Fibroblast of skin of left quadriceps (primary cell): ENCODE measurements at regions not wholly inside any gene's neighbourhood (a gene's known extent, or its start where the extent isn't known, plus 50 kb on each side); places are given as distances from the start of the nearest gene placed in this dataset.
"Not testable (repeated sequence)": the region's sequence is repeated elsewhere in the genome, so short reads cannot be mapped to it uniquely, and the experiment has no call there.

Source experiments
- DNase-seq, 2 experiments: peaks; one replicate each; pipeline ENCODE4 v3.0.0-alpha.2; 2013; ENCODE audit warnings: low read depth in 2 of 2

DNA sequence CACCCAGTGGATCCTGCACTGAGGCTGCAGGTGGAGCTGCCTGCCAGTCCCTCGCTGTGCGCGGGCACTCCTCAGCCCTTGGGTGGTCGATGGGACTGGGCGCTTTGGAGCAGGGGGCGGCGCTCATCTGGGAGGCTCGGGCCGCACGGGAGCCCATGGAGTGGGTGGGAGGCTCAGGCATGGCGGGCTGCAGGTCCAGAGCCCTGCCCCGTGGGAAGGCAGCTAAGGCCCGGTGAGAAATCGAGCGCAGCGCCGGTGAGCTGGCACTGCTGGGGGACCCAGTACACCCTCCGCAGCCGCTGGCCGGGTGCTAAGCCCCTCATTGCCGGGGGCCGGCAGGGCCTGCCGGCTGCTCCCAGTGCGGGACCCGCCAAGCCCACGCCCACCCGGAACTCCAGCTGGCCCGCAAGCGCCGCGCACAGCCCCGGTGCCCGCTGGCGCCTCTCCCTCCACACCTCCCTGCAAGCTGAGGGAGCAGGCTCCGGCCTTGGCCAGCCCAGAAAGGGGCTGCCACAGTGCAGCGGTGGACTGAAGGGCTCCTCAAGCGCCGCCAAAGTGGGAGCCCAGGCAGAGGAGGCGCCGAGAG is 1636.5 kb downstream of the BRINP3 start:
- DNase-seq, result not testable (repeated sequence)

DNA sequence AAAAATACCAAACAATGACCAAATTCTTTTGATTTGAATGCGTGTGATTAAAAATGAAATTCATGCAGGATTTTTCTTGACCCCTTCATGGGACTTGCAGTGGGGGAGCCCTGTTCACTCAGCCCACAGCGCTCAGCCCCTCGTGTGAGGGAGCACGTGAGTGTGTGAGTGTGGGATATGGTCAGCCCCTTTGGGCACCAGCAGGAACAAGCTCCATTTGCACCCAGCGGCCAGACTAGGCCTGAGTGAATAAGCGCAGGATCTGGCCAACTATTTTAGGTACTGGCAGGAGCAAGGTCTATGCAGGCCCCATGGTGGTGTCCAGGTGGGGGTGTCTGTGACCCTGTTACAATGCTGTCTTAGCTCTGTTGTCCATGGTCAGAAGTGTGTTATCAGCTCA is 1631.2 kb downstream of the BRINP3 start:
- no peak for DNase-seq

DNA sequence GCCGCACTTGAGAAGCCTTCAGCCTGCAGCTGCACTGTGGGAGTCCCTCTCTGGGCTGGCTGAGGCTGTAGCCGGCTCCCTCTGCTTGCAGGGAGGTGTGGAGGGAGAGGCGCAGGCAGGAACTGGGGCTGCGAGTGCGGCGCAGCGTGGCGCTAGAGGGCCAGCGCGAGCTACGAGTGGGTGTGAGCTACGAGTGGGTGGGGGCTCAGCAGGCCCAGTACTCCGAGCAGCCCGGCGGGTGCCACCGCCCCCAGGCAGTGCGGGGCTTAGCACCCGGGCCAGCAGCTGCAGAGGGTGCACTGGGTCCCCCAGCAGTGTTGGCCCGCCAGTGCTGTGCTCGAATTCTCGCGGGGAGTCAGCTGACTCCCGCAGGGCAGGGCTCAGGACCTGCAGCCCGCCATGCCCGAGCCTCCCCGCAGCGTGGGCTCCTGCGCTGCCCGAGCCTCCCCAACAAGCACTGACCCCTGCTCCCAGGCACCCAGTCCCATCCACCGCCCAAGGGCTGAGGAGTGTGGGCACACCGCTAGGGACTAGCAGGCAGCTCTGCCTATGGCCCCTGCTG is 1620.1 kb downstream of the BRINP3 start:
- no peak for DNase-seq

DNA sequence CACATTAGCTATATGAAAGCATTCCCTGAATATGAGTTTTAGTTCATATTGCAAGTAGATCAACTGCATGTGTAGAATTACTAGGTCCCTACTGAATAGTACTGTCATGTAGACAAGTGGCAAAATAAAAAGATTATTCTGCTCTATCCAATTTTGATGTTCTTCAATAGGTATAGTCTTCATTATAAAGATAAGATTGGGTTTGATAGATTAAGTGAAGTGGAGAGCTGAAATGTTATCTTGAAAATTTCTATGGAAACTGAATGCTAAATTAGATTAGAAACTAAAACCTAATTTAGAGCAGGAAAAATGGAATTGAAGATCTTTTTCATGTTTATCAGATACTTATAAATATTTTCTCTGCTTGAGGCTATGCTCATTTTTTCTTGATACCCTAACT is 1610.0 kb downstream of the BRINP3 start:
- DNase-seq, result no peak

DNA sequence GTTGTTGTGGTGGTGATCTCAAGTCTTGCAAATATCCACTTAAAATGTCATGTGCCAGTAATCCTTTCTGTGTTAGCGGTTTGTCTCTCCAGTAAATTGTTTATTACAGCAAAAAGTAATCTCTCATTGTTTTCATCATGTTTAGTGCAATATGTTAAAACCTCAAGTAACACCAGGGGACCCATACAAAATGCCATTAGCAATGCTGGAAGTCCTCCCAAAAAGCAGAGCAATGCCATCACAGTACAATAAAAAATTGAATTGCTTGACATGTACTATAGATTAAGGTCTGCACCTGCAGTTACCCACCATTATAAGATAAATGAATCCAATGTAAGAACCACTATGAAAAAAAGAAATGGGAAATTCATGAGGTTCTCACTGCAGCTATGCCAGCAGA is 1606.5 kb downstream of the BRINP3 start:
- DNase-seq, result no peak

DNA sequence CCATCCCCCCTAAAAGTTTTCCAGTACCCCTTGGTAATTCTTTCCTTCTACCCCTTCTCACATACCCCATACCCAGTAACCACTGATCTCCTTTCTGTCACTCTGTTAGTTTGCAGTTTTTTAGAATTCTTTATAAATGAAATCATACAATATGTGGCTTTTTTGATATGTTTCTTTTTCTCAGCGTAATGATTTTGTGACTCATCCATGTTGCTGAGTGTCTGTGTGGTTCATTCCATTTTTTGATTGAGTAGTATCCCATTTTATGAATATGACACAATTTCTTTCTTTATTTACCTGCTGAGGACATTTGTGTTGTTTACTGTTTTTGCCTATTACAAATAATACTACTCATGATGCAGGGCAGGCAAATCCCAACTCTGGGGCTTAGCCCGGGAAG is 1605.3 kb downstream of the BRINP3 start:
- DNase-seq, result no peak

DNA sequence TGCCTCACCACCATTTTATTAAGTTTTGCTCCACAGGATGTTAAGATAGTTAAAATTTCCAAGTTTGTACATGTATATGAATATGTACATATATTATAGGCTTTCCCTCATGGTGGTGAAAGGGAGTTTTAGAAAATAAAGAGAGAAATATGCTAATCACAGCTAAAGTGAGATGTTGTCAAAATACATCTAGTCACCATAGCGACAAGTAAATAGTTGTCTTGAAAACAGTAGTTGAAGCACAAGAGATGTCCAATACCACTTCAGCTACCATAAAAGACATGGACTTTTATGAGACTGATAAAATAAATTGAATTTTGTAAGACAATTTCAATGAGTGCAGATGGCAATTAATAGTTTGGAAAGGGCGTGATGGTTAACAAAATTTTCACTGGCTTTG is 1600.0 kb downstream of the BRINP3 start:
- DNase-seq, result no peak

DNA sequence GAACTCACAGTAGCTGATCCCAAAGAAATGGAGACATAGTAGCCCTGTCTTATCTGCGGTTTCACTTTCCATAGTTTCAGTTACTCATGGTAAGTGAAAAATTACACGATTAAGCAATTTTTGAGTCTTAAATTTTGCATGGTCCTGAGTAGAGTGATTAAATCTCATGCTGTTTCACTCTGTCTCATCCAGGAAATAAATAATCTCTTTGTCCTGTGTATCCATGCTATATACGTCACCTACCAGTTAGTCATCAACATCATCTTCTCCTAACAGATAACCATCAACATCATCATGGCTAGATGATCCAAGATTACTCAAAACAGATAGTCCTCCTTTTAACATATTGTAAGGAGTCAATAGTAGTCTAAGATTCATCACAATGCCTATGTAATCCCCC is 1589.3 kb downstream of the BRINP3 start:
- no peak for DNase-seq

DNA sequence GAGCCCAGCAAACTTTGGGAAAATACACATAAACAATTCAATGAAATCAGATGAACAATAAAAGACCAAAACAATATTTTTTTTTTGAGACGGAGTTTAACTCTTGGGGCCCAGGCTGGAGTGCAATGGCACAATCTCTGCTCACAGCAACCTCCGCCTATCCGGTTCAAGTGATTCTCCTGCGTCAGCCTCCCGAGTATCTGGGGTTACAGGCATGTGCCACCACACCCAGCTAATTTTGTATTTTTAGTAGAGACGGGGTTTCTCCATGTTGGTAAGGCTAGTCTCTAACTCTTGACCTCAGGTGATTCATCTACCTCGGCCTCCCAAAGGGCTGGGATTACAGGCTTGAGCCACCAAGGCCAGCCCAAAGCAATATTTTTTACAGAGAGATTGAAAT is 1588.5 kb downstream of the BRINP3 start:
- no peak for DNase-seq

DNA sequence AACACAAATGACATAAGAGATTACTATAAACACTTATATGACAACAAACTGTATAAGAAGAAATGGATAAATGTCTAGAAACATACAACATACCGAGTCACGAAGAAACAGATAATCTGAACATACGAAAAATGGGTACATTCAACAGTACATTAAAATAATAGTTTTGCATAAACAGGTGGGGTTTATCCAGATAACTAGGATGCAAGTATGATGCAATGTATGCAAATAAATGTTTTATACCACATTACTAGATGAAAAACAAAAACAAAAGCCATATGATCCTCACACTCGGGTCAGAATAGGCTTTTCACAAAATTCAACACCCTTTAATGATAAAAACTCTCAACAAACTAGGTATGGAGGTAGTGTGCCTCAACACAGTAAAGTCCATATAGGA is 1585.7 kb downstream of the BRINP3 start:
- DNase-seq, result no peak

DNA sequence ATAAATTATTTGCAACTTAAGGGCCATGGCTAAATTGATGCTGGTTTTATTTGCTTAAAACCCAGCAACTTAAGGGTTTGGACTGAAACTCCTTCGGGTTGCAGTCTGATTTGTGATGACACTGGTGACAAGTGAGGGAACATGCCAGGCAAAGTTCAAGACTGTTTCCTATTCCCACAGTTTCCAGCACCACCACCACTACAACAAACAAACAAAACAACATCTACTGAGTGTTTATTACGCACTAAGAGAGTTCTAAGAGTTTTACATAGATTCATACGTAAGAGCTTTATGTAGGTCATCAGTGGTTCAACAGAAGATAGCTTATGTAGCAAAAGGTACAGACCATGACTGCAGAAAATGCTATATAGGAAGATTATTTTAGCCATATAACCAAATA is 1582.1 kb downstream of the BRINP3 start:
- DNase-seq, result no peak

DNA sequence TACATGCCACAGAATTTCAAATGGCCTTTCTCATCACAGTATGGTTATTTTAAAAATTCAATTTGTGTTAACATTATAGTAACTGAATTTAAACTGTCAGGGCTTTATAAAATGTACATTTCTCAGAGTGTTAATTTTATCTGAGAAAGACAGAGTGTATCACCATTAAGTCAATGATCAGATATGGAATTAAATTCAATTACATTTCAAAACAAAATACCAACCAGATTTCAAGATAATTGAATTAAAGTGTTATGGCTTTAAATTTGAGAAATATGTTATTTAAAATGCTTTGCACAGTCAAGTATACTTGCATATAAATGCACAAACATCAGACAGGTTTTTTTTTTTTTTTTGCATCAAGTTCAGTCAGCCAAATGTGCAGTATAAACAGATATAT is 1574.4 kb downstream of the BRINP3 start:
- DNase-seq, result no peak

DNA sequence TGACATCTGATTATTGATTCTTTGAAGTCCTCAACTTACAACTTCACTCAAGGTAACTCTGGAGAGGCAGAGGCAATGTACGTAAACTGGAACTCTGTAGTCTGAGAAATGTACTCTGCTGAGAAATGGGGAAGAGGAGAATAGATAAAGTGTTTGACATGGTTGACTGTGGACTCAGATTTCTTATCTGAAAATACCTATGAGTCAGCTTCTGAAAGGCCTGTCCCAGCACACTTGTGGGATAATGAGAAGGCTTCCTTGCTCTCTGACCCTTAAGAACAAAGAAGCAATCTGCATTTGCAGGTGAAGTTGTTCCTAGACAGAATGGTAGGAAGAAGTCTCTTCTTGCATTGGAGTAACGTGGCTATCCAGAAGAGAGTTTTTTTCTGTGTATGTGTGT is 1573.5 kb downstream of the BRINP3 start:
- DNase-seq, result no peak

DNA sequence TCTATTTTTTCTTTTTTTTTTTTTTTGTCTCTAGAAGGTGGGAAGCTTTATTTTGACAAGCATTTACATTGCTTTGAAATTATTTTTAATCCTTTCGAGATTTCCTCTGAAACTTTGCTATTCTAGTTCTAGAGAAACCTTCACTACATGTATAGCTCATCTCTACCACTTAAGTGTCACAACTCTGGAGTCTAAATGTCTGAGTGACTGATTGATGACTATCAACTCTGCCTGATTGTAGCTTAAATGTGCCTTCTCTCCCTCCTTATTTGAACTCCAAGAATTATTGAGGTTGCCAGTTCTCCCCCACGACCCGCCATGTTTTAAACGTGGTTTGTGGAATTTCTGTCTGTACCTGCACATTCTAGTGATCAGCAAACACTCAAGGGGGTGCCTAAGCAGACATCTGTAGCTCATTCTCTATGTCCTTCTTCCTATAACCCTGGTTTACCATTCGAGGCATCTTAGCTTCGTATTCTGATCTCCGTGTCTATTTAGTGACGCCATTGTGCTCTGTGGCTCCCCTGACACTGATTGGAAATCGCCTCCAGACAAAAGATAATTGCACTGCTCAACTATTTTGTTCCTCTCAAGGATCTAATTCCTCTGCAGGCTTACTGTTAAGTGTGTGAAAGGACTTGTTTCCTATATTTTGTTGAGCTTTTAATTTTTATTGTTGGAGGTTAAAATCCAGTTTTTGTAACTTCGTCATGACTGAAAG is 1570.6 kb downstream of the BRINP3 start:
- no peak for DNase-seq

DNA sequence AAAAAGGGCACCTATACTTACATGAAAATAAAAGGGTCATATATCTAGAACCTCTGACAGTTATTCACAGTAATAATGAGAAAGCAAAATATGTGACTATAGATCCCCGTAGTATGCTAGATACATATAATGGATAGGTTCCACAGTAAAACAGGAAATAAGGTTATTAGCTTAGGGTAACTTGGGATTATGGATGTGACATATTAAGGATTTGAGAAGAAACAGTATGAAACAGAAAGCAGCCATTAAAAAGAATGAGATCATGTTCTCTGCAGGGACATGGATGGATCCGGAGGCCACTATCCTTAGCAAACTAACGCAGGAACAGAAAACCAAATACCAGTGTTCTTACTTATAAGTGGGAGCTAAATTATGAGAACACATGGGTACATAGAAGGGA is 1547.3 kb downstream of the BRINP3 start:
- DNase-seq, result no peak

DNA sequence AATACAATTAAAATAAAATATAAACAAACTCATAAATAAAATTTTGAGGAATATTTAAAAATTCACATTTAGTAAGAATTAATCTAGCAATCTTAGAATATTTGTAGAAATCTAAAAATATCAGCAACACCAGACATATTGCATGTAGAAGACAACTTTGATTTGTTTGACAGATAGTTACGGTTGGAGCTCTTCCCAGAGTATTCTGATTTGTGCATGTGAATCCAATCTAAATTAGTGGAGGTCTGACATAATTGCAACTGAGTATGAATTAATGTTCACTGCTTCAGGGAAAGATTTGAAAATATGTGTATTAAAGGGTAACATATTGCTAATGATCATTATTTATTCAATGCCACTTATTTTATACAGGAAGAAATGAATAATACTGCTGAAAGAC is 1546.2 kb downstream of the BRINP3 start:
- no peak for DNase-seq

DNA sequence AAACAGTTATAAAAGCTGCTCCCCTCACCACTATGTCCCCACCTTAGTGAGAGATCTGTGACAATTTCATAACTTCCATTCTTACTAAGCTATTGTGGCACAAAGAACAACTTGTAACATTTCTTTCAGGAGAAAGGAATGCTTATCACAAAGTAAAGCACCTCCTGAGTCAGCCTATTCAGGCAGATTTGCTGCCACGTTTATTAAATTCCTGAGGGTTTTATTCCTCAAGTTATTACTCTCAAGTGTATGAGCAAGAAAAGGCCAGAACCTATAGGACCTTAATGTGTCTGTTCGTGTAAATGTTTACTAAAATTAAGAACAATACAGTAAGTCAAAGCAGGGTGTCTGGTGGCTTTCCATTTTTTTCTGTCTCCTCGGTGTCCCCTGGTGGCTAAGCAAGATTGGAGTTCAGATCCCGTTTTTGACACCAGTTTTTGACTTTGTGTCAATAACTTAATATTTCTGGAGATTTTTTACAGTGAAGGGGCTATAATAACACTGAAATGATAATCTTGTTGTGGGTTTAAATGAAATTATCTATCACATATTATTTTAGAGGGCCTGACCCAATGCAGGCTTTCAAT is 1539.6 kb downstream of the BRINP3 start:
- no peak for DNase-seq

DNA sequence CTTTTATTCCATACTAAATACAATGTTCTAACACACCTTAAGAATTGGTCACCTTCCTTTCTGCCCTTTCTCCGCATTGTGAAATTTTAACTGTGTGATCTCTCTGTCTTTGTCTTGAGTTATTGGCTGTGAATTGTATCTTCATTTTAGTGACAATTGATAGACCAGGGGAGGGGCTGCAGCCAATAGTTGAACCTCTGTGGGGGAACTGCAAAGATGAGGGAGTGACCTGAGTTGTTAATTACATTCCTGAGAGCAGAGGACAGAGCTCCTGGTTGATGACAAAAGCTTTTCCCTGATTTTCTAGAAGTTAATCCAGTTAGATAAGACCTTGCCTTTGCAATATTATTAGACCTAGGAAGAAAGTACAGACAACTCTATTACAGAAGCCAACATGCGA is 1535.7 kb downstream of the BRINP3 start:
- DNase-seq, result no peak

DNA sequence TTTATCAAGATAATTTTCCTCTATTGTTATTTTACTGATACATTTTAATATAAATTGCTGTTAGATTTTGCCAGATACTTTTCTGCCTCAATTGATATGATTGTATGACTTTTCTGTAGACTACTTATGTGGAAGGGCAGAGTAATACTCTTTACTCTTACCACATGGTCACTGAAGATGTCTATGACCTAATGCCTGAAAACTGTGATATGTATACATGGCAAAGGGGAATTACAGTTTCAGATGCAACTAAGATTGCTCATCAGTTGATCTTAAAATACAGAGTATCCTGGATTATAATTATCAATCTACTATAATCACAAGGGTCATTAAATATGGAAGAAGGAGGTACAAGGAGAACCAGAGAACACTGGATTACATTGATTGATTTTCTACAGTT is 1528.0 kb downstream of the BRINP3 start:
- DNase-seq, result no peak

DNA sequence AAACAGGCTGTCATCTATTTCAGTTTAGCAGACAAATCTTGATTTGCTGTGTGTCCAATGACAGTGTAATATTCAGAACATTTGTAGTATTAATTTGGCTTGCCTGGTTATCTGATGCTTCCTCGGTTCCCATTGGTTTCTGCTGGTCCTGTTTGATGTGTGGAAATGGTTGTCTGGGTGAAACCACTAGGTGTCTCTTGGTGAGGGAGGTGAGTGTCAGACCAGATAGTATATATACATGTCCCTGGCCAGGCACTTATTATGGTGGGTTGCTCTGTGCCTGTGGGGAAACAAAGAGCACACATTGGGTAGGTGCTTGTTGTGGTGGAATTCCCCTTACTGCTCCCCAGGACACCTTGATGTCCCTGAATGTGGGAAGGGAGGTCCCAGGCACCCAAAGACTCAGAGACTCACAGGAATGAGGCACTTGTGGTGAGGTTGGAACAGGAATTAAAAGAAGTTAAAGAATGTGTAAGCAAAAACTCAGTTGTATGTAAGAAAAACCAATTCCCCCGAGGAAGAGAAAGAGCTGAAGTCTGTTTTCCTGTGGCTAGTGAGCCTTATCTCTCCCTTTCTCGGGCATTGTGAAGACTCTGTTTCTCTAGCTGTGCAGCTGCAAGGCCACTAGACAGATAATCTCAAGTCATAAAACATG is 1519.1 kb downstream of the BRINP3 start:
- DNase-seq, result no peak

DNA sequence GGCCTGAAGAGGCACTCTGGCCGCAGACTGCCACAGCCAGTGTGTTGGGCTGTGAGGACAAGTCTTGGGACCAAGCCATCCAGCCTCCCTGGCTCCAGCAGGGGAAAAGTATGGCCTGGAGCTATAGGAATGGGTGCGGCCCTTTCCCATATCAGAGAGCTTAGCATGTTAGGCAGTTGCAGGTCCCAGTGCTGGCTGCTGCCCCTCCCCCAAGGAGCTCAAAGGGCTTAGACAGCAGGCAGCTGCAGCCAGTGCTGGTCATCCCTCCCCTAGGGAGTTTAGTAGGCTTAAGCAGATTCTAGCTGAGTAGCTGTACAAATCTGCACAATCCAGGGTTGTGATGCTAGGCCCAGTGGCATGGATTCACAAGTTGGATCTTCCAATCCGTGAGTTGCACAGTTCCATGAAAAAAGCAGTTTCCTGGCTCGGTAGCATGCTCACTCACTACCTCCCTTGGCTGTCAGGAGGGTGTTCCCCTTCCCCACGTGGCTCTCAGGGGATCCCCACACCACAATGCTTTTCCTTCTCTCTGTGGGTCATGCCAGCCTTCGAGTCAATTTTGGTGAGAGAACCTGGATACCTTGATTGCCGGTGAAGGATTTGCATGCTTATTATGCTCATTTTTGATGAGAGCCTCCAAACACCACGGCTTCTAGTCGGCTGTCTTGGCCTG is 1490.8 kb downstream of the BRINP3 start:
- no peak for DNase-seq

DNA sequence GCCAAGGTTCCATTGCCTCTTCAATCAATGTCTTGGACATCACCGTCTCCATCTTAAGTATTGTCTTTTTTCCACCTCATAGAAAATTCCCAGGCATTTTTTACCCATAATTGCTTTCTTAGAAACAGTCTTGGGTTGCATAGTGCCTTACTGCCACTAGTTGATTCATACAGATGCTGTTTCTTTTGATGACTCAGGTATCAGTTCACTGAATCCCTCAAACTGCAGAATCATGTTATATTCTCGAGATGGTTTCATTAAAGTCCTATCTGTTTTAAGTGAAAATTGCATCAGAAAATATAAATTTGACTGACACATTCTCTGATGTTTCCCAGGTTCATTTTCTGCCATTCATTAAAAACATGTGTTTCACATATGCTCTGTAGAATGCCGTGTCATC is 1489.1 kb downstream of the BRINP3 start:
- DNase-seq, result no peak
